ENCODE measurements at regions not wholly inside any gene's neighbourhood (a gene's known extent, or its start where the extent isn't known, plus 50 kb on each side); places are given as distances from the start of the nearest gene placed in this dataset.

- Histone ChIP-seq H3K9me3 (ENCODE audit: control insufficient read depth, insufficient read depth, low read length) (no peaks in the 10 kb centered on the region), H3K27ac (ENCODE audit: low read depth, low read length) (no peak overlapping the region), H3K27me3 (ENCODE audit: control insufficient read depth, insufficient read depth, low read length) (no peaks in the 10 kb centered on the region), H3K4me3 (ENCODE audit: low read depth, low read length) (no peak overlapping the region)
- DNase-seq (ENCODE audit: low read depth, low spot score): no peak
- TF ChIP-seq, protein P1, sequence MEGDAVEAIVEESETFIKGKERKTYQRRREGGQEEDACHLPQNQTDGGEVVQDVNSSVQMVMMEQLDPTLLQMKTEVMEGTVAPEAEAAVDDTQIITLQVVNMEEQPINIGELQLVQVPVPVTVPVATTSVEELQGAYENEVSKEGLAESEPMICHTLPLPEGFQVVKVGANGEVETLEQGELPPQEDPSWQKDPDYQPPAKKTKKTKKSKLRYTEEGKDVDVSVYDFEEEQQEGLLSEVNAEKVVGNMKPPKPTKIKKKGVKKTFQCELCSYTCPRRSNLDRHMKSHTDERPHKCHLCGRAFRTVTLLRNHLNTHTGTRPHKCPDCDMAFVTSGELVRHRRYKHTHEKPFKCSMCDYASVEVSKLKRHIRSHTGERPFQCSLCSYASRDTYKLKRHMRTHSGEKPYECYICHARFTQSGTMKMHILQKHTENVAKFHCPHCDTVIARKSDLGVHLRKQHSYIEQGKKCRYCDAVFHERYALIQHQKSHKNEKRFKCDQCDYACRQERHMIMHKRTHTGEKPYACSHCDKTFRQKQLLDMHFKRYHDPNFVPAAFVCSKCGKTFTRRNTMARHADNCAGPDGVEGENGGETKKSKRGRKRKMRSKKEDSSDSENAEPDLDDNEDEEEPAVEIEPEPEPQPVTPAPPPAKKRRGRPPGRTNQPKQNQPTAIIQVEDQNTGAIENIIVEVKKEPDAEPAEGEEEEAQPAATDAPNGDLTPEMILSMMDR (IDR thresholded peaks at IDR 0.05; ENCODE audit: low read depth, low read length): no peak
- CTCF ChIA-PET: no interaction called here
- POLR2A ChIA-PET: no interaction called here
Observed at GRCh38 chr6:54014440-54014839, 96.8 kb upstream of the MLIP start.

DNA sequence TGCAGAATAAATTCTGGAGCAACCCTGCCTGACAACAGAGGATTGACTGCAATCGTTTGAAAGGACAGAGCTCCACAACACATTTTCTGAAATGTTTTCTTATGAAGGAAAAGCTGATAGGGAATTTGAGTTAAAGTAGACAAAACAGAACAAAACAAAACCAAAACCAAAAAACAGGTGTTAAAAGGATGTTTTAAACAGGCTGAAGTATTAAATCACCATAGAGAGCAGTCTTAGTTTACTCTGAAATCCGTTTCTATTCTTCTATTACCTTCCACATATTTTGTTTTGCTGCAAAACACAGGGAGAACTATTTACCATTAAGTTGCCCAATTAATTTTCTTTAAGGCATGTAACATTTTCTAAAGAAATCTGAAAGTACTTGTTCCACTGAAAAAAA, 93.4 kb upstream of the MLIP start:
- CTCF ChIA-PET: no interaction called here
- DNase-seq (ENCODE audit: low read depth, low spot score): no peak
- H3K4me3 ChIP-seq (ENCODE audit: low read depth, low read length): no peak overlapping the region

DNA sequence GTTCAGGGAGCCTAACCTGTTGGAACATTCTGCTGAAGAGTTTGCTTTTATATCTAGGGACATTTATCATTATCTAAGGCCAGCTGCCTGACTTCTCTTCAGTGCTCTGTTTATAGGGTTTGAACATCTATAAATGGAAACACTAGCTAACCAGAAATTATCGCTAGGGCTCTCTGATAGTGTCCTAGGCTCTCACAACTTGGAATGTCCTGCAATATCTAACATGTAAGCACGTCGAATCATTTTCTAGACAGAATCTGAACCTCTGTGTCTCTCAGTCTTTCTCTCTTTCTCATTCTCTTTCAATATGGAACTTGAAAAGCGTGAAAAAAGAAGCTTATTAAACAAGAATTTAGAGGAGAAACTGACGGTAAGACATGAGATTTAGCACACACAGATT, 92.5 kb upstream of the MLIP start:
- TF ChIP-seq, protein P1 (IDR thresholded peaks at IDR 0.05; ENCODE audit: low read depth, low read length): no peak
- Histone ChIP-seq H3K27me3 (ENCODE audit: control insufficient read depth, insufficient read depth, low read length) (no peaks in the 10 kb centered on the region), H3K9me3 (ENCODE audit: control insufficient read depth, insufficient read depth, low read length) (no peaks in the 10 kb centered on the region), H3K4me3 (ENCODE audit: low read depth, low read length) (no peak overlapping the region), H3K27ac (ENCODE audit: low read depth, low read length) (no peak overlapping the region)
- ChIA-PET CTCF (no interaction called here), POLR2A (no interaction called here)
- DNase-seq (ENCODE audit: low read depth, low spot score): no peak

More for the DNA sequence above, 93.4 kb upstream of the MLIP start:
- no peak overlapping the region for H3K27ac ChIP-seq (ENCODE audit: low read depth, low read length)
- no peaks in the 10 kb centered on the region for H3K27me3 ChIP-seq (ENCODE audit: control insufficient read depth, insufficient read depth, low read length)
- POLR2A ChIA-PET: no interaction called here
- TF ChIP-seq, protein P1 (IDR thresholded peaks at IDR 0.05; ENCODE audit: low read depth, low read length): no peak
- H3K9me3 ChIP-seq (ENCODE audit: control insufficient read depth, insufficient read depth, low read length): no peaks in the 10 kb centered on the region

DNA sequence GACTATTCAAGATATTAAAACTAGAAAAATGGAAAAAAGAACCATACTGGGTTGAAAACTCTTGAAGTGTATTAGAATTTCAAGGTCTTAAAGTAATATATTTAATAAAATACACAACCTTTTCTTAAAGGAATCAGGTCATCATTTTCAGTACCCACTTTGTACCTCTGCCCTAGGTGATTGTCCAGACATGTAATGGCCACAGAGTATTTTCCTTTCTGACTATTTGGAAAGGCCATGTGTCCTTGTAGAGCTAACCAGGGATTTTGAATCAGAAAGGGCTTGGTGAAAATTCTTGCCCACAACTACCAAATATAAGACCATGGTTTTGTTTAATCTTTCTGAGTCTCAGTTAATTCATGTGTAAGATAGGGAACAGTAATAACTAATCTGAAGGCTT, 91.4 kb upstream of the MLIP start:
- TF ChIP-seq, protein P1 (IDR thresholded peaks at IDR 0.05; ENCODE audit: low read depth, low read length): no peak
- DNase-seq (ENCODE audit: low read depth, low spot score): no peak
- ChIA-PET POLR2A (no interaction called here), CTCF (no interaction called here)
- Histone ChIP-seq H3K27ac (ENCODE audit: low read depth, low read length) (no peak overlapping the region), H3K27me3 (ENCODE audit: control insufficient read depth, insufficient read depth, low read length) (no peaks in the 10 kb centered on the region), H3K9me3 (ENCODE audit: control insufficient read depth, insufficient read depth, low read length) (no peaks in the 10 kb centered on the region), H3K4me3 (ENCODE audit: low read depth, low read length) (no peak overlapping the region)

DNA sequence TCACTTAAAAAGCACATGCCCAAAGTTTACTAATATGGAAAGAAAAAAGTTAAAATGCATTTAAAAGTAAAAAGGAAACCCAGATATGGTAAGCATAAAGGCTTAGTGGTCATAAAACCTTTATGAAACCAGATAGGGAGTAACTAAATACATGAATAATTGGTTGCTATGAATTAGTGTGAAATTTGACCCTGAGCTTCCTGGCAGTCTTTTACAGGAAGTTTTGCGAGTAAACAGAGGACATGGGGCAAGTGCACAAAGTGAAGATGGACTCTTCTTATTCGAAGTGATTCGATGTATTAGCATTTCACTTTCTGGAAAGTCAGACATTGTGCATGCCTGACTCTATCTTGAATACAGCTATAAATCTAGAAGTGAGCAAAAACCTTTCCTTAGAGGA, 90.9 kb upstream of the MLIP start:
- ChIA-PET CTCF (no interaction called here), POLR2A (no interaction called here)
- H3K4me3 ChIP-seq (ENCODE audit: low read depth, low read length): no peak overlapping the region
- no peak overlapping the region for H3K27ac ChIP-seq (ENCODE audit: low read depth, low read length)
- TF ChIP-seq, protein P1 (IDR thresholded peaks at IDR 0.05; ENCODE audit: low read depth, low read length): no peak
- no peaks in the 10 kb centered on the region for H3K27me3 ChIP-seq (ENCODE audit: control insufficient read depth, insufficient read depth, low read length)
- H3K9me3 ChIP-seq (ENCODE audit: control insufficient read depth, insufficient read depth, low read length): no peaks in the 10 kb centered on the region
- DNase-seq (ENCODE audit: low read depth, low spot score): no peak
